HCT116 (cell line): ENCODE measurements at regions not wholly inside any gene's neighbourhood (a gene's known extent, or its start where the extent isn't known, plus 50 kb on each side); places are given as distances from the start of the nearest gene placed in this dataset.

Source experiments
- ATAC-seq: fragments of 200-7000 bp; cut with Tn5 transposase; 2 replicates; pipeline ENCODE4 v1.9.1; 2020; ENCODE audit warnings: mild to moderate bottlenecking, moderate library complexity
- BruUV-seq: library from RNA; stranded (reverse); fragments of 400-500 nt; replicated peaks from 2 replicates; lab custom pipeline; 2021; lab: Mats Ljungman, UMichigan
- CTCF ChIA-PET: fragments of 300-600 bp; sonication (Branson Sonifier 250); formaldehyde crosslinking; loops from one replicate; lab custom pipeline; 2021; ENCODE audit warnings: antibody characterized with exemption; lab: Charles Lee
- POLR2A ChIA-PET: fragments of 300-600, 350-600 bp; sonication (Branson Sonifier 250); formaldehyde crosslinking; loops from one replicate; lab custom pipeline; 2021; ENCODE audit warnings: antibody characterized with exemption; lab: Charles Lee
- RAD21 ChIA-PET, 2 experiments: fragments of 300-600 bp; sonication (Branson Sonifier 250); formaldehyde crosslinking; loops; one replicate each; lab custom pipeline; 2023; ENCODE audit warnings: low total read pairs in 2 of 2; ENCODE audit not compliant: uncharacterized antibody in 2 of 2, unreplicated experiment in 2 of 2, low non-redundant PET in 1 of 2; lab: Charles Lee
- DNase-seq: peaks from one replicate; pipeline ENCODE4 v3.0.0-alpha.2; 2010; ENCODE audit warnings: low read depth, low spot score
- H2AFZ ChIP-seq: fragments of 200-600 bp; shearing (Covaris generic), sonication (generic); 2 replicates; pipeline ENCODE4 v1.6.1; 2017; ENCODE audit warnings: low read depth, mixed run types, mixed read lengths, antibody characterized with exemption, low read length; ENCODE audit not compliant: poor library complexity, severe bottlenecking
- H3K27ac ChIP-seq: 2 replicates; pipeline ENCODE4 v1.5.1; 2012; ENCODE audit warnings: low read depth, low read length
- H3K27me3 ChIP-seq: fragments of 200-600 bp; sonication (generic); 2 replicates; pipeline ENCODE4 v1.6.1; 2016; ENCODE audit warnings: mixed run types, low read length, mixed read lengths; ENCODE audit not compliant: insufficient read depth
- H3K36me3 ChIP-seq, 2 experiments: fragments of 200-500 bp in 1 of 2; fragments of 200-600 bp in 1 of 2; sonication (Bioruptor generic) in 1 of 2; sonication (generic) in 1 of 2; 2 replicates each; pipeline versions ENCODE4 v1.5.1 to v1.6.1; 2014 to 2016; ENCODE audit warnings: low read length in 2 of 2, inconsistent platforms in 1 of 2, mixed read lengths in 1 of 2, mixed run types in 1 of 2; ENCODE audit not compliant: insufficient read depth in 2 of 2, control insufficient read depth in 1 of 2
- H3K4me1 ChIP-seq, 2 experiments: fragments of 200-600 bp in 1 of 2; sonication (generic) in 1 of 2; 2 replicates each; pipeline versions ENCODE4 v1.5.1 to v1.6.1; 2012 to 2017; ENCODE audit warnings: low read length in 2 of 2, inconsistent platforms in 1 of 2, mild to moderate bottlenecking in 1 of 2, mixed read lengths in 1 of 2, mixed run types in 1 of 2, moderate library complexity in 1 of 2; ENCODE audit not compliant: insufficient read depth in 2 of 2, control insufficient read depth in 1 of 2
- H3K4me2 ChIP-seq: fragments of 200-600 bp; sonication (generic); 2 replicates; pipeline ENCODE4 v1.6.1; 2017; ENCODE audit warnings: mixed run types, low read length, mixed read lengths
- H3K4me3 ChIP-seq, 2 experiments: fragments of 200-600 bp in 1 of 2; sonication (generic) in 1 of 2; replicated peaks in 1 of 2; 2 replicates each; pipeline ENCODE4 v1.5.1; 2011 to 2016; ENCODE audit warnings: low read length in 2 of 2, control low read depth in 1 of 2, low read depth in 1 of 2, mild to moderate bottlenecking in 1 of 2, mixed read lengths in 1 of 2, mixed run types in 1 of 2
- H3K79me2 ChIP-seq: fragments of 200-600 bp; sonication (generic); 2 replicates; pipeline ENCODE4 v1.6.1; 2017; ENCODE audit warnings: mild to moderate bottlenecking, mixed run types, low read length, moderate library complexity, mixed read lengths; ENCODE audit not compliant: insufficient read depth
- H3K9ac ChIP-seq: fragments of 200-600 bp; sonication (generic); 2 replicates; pipeline ENCODE4 v1.6.1; 2016; ENCODE audit warnings: low read length, mixed read lengths
- H3K9me2 ChIP-seq: fragments of 200-600 bp; sonication (generic), shearing (Covaris generic); 2 replicates; pipeline ENCODE4 v1.6.1; 2017; ENCODE audit warnings: mixed run types, mild to moderate bottlenecking, moderate library complexity; ENCODE audit not compliant: insufficient read depth
- H3K9me3 ChIP-seq, 2 experiments: fragments of 200-500 bp in 1 of 2; fragments of 200-600 bp in 1 of 2; sonication (Bioruptor generic) in 1 of 2; sonication (generic) in 1 of 2; 2 replicates each; pipeline ENCODE4 v1.6.1; 2014 to 2017; ENCODE audit warnings: low read length in 2 of 2, mixed read lengths in 2 of 2, inconsistent platforms in 1 of 2, low read depth in 1 of 2, mild to moderate bottlenecking in 1 of 2, mixed run types in 1 of 2, moderate library complexity in 1 of 2; ENCODE audit not compliant: control insufficient read depth in 1 of 2, insufficient read depth in 1 of 2
- H4K20me1 ChIP-seq: fragments of 200-600 bp; sonication (generic), shearing (Covaris generic); 2 replicates; pipeline ENCODE4 v1.6.1; 2017; ENCODE audit warnings: mixed run types, mild to moderate bottlenecking, moderate library complexity; ENCODE audit not compliant: insufficient read depth
- EZH2phosphoT487 ChIP-seq: fragments of 200-600 bp; IDR thresholded peaks from 2 replicates; pipeline ENCODE4 v1.6.1; 2018; ENCODE audit warnings: antibody characterized with exemption, borderline replicate concordance
- JUND ChIP-seq: IDR thresholded peaks from 2 replicates; pipeline ENCODE4 v1.6.1; 2012
- POLR2A ChIP-seq: IDR thresholded peaks from 2 replicates; pipeline ENCODE4 v1.7.0; 2011; ENCODE audit warnings: borderline replicate concordance; ENCODE audit not compliant: insufficient read depth, insufficient read length; ENCODE audit errors: extremely low read depth
- POLR2AphosphoS5 ChIP-seq: IDR thresholded peaks from 2 replicates; pipeline ENCODE4 v1.6.1; 2011; ENCODE audit warnings: mild to moderate bottlenecking, low read depth, low read length, moderate library complexity
- RAD21 ChIP-seq: IDR thresholded peaks from 2 replicates; pipeline ENCODE4 v1.6.1; 2012; ENCODE audit warnings: low read depth, mild to moderate bottlenecking
- intact Hi-C: fragments of 100-400 bp; cut with micrococcal nuclease; formaldehyde crosslinking; loops from 2 replicates; pipeline ENCODE4 v1.10.0; 2022
- TF ChIP-seq, protein P1 (sequence below): IDR thresholded peaks from 2 replicates; pipeline ENCODE4 v1.6.1; 2012
- TF ChIP-seq, protein P2 (sequence below): IDR thresholded peaks from 2 replicates; pipeline ENCODE4 v1.6.1; 2012
- TF ChIP-seq, protein P3 (sequence below), 3 experiments: fragments of 200-600 bp in 1 of 3; sonication (generic) in 1 of 3; IDR thresholded peaks in 2 of 3; conservative IDR thresholded peaks in 1 of 3; 2 replicates each; pipeline ENCODE4 v1.5.1; 2012 to 2017; ENCODE audit warnings: low read depth in 2 of 3, low read length in 2 of 3, antibody characterized with exemption in 1 of 3, borderline replicate concordance in 1 of 3, control low read depth in 1 of 3, mild to moderate bottlenecking in 1 of 3, mixed read lengths in 1 of 3, mixed run types in 1 of 3, moderate library complexity in 1 of 3; ENCODE audit not compliant: insufficient read depth in 1 of 3

DNA sequence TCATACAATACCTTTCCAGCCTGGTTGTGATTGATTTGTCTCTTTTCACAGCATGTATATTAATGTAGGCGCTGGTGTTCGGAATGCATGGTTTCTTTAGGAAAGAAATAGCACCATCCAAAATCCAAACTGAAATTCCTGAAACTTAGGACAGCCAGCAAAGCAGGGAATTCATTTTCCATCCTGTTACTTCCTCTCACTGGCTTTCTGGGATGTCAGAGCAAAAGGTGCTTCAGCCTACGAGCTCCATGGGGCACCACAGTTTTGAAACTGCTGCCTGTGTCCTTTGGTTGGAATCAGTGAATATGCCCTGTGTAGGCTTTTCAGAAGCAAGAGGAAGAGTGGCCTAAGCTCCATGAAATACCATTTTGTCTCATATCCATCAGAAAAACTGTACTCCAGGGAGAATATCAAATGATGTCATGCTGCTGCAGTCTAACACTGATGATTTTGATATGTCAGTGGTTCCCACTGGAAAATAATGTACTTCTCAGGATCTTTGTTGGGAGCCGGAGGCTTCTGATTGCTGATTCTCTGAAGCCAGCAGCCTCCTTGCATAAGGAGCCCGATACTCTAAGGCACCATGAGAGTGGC is 117.8 kb upstream of the SERP2 start:
- H3K4me1 ChIP-seq = peaks cover 3 to 14% of the 10 kb centered on the region in 2 experiments; a peak in 2 of 4 replicates
- intact Hi-C loops = no loop called here
- DNase-seq = no peak
- H3K36me3 ChIP-seq = no peaks in the 10 kb centered on the region
- ATAC-seq = no peak
- no TSS peak for BruUV-seq
- ChIA-PET POLR2A (interaction anchor here (1.4 kb wide), 1 partner anchor 181 kb away, joined by 4 read pairs; no protein-coding TSS in a partner anchor), CTCF (no interaction called here), RAD21 (no interaction called here)
- H3K4me2 ChIP-seq = no peak overlapping the region
- H3K9ac ChIP-seq = no peak overlapping the region
- no peak overlapping the region for H3K4me3 ChIP-seq
- H3K27ac ChIP-seq = no peak overlapping the region
- H3K9me2 ChIP-seq = no peaks in the 10 kb centered on the region
- no peak for TF ChIP-seq EZH2phosphoT487
- no peak for TF ChIP-seq RAD21
- TF ChIP-seq POLR2A = no peak
- TF ChIP-seq POLR2AphosphoS5 = no peak
- TF ChIP-seq, protein P1, sequence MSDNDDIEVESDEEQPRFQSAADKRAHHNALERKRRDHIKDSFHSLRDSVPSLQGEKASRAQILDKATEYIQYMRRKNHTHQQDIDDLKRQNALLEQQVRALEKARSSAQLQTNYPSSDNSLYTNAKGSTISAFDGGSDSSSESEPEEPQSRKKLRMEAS = no peak
- no peak for TF ChIP-seq JUND
- TF ChIP-seq, protein P2, sequence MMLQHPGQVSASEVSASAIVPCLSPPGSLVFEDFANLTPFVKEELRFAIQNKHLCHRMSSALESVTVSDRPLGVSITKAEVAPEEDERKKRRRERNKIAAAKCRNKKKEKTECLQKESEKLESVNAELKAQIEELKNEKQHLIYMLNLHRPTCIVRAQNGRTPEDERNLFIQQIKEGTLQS = no peak
- TF ChIP-seq, protein P3, sequence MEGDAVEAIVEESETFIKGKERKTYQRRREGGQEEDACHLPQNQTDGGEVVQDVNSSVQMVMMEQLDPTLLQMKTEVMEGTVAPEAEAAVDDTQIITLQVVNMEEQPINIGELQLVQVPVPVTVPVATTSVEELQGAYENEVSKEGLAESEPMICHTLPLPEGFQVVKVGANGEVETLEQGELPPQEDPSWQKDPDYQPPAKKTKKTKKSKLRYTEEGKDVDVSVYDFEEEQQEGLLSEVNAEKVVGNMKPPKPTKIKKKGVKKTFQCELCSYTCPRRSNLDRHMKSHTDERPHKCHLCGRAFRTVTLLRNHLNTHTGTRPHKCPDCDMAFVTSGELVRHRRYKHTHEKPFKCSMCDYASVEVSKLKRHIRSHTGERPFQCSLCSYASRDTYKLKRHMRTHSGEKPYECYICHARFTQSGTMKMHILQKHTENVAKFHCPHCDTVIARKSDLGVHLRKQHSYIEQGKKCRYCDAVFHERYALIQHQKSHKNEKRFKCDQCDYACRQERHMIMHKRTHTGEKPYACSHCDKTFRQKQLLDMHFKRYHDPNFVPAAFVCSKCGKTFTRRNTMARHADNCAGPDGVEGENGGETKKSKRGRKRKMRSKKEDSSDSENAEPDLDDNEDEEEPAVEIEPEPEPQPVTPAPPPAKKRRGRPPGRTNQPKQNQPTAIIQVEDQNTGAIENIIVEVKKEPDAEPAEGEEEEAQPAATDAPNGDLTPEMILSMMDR (IDR thresholded peaks at IDR 0.05 in 2 of 3, conservative IDR thresholded peaks at IDR 0.05 in 1 of 3; ENCODE audit: borderline replicate concordance in 1 of 3, insufficient read depth in 1 of 3, low read depth in 2 of 3, low read length in 2 of 3) = no peak
- H3K9me3 ChIP-seq = no peaks in the 10 kb centered on the region
- no peaks in the 10 kb centered on the region for H3K27me3 ChIP-seq
- no peak overlapping the region for H2AFZ ChIP-seq
- no peaks in the 10 kb centered on the region for H3K79me2 ChIP-seq
- no peaks in the 10 kb centered on the region for H4K20me1 ChIP-seq
